HCT116 (cell line): ENCODE measurements at regions not wholly inside any gene's neighbourhood (a gene's known extent, or its start where the extent isn't known, plus 50 kb on each side); places are given as distances from the start of the nearest gene placed in this dataset.

ENCODE experiments used
- ATAC-seq: fragments of 200-7000 bp; cut with Tn5 transposase; 2 replicates; pipeline ENCODE4 v1.9.1; 2020; ENCODE audit warnings: mild to moderate bottlenecking, moderate library complexity
- BruUV-seq: library from RNA; stranded (reverse); fragments of 400-500 nt; replicated peaks from 2 replicates; lab custom pipeline; 2021; lab: Mats Ljungman, UMichigan
- CTCF ChIA-PET: fragments of 300-600 bp; sonication (Branson Sonifier 250); formaldehyde crosslinking; loops from one replicate; lab custom pipeline; 2021; ENCODE audit warnings: antibody characterized with exemption; lab: Charles Lee
- POLR2A ChIA-PET: fragments of 300-600, 350-600 bp; sonication (Branson Sonifier 250); formaldehyde crosslinking; loops from one replicate; lab custom pipeline; 2021; ENCODE audit warnings: antibody characterized with exemption; lab: Charles Lee
- RAD21 ChIA-PET, 2 experiments: fragments of 300-600 bp; sonication (Branson Sonifier 250); formaldehyde crosslinking; loops; one replicate each; lab custom pipeline; 2023; ENCODE audit warnings: low total read pairs in 2 of 2; ENCODE audit not compliant: uncharacterized antibody in 2 of 2, unreplicated experiment in 2 of 2, low non-redundant PET in 1 of 2; lab: Charles Lee
- DNase-seq: peaks from one replicate; pipeline ENCODE4 v3.0.0-alpha.2; 2010; ENCODE audit warnings: low read depth, low spot score
- H2AFZ ChIP-seq: fragments of 200-600 bp; shearing (Covaris generic), sonication (generic); 2 replicates; pipeline ENCODE4 v1.6.1; 2017; ENCODE audit warnings: low read depth, mixed run types, mixed read lengths, antibody characterized with exemption, low read length; ENCODE audit not compliant: poor library complexity, severe bottlenecking
- H3K27ac ChIP-seq: 2 replicates; pipeline ENCODE4 v1.5.1; 2012; ENCODE audit warnings: low read depth, low read length
- H3K27me3 ChIP-seq: fragments of 200-600 bp; sonication (generic); 2 replicates; pipeline ENCODE4 v1.6.1; 2016; ENCODE audit warnings: mixed run types, low read length, mixed read lengths; ENCODE audit not compliant: insufficient read depth
- H3K36me3 ChIP-seq, 2 experiments: fragments of 200-500 bp in 1 of 2; fragments of 200-600 bp in 1 of 2; sonication (Bioruptor generic) in 1 of 2; sonication (generic) in 1 of 2; 2 replicates each; pipeline versions ENCODE4 v1.5.1 to v1.6.1; 2014 to 2016; ENCODE audit warnings: low read length in 2 of 2, inconsistent platforms in 1 of 2, mixed read lengths in 1 of 2, mixed run types in 1 of 2; ENCODE audit not compliant: insufficient read depth in 2 of 2, control insufficient read depth in 1 of 2
- H3K4me1 ChIP-seq, 2 experiments: fragments of 200-600 bp in 1 of 2; sonication (generic) in 1 of 2; 2 replicates each; pipeline versions ENCODE4 v1.5.1 to v1.6.1; 2012 to 2017; ENCODE audit warnings: low read length in 2 of 2, inconsistent platforms in 1 of 2, mild to moderate bottlenecking in 1 of 2, mixed read lengths in 1 of 2, mixed run types in 1 of 2, moderate library complexity in 1 of 2; ENCODE audit not compliant: insufficient read depth in 2 of 2, control insufficient read depth in 1 of 2
- H3K4me2 ChIP-seq: fragments of 200-600 bp; sonication (generic); 2 replicates; pipeline ENCODE4 v1.6.1; 2017; ENCODE audit warnings: mixed run types, low read length, mixed read lengths
- H3K4me3 ChIP-seq, 2 experiments: fragments of 200-600 bp in 1 of 2; sonication (generic) in 1 of 2; replicated peaks in 1 of 2; 2 replicates each; pipeline ENCODE4 v1.5.1; 2011 to 2016; ENCODE audit warnings: low read length in 2 of 2, control low read depth in 1 of 2, low read depth in 1 of 2, mild to moderate bottlenecking in 1 of 2, mixed read lengths in 1 of 2, mixed run types in 1 of 2
- H3K79me2 ChIP-seq: fragments of 200-600 bp; sonication (generic); 2 replicates; pipeline ENCODE4 v1.6.1; 2017; ENCODE audit warnings: mild to moderate bottlenecking, mixed run types, low read length, moderate library complexity, mixed read lengths; ENCODE audit not compliant: insufficient read depth
- H3K9ac ChIP-seq: fragments of 200-600 bp; sonication (generic); 2 replicates; pipeline ENCODE4 v1.6.1; 2016; ENCODE audit warnings: low read length, mixed read lengths
- H3K9me2 ChIP-seq: fragments of 200-600 bp; sonication (generic), shearing (Covaris generic); 2 replicates; pipeline ENCODE4 v1.6.1; 2017; ENCODE audit warnings: mixed run types, mild to moderate bottlenecking, moderate library complexity; ENCODE audit not compliant: insufficient read depth
- H3K9me3 ChIP-seq, 2 experiments: fragments of 200-500 bp in 1 of 2; fragments of 200-600 bp in 1 of 2; sonication (Bioruptor generic) in 1 of 2; sonication (generic) in 1 of 2; 2 replicates each; pipeline ENCODE4 v1.6.1; 2014 to 2017; ENCODE audit warnings: low read length in 2 of 2, mixed read lengths in 2 of 2, inconsistent platforms in 1 of 2, low read depth in 1 of 2, mild to moderate bottlenecking in 1 of 2, mixed run types in 1 of 2, moderate library complexity in 1 of 2; ENCODE audit not compliant: control insufficient read depth in 1 of 2, insufficient read depth in 1 of 2
- H4K20me1 ChIP-seq: fragments of 200-600 bp; sonication (generic), shearing (Covaris generic); 2 replicates; pipeline ENCODE4 v1.6.1; 2017; ENCODE audit warnings: mixed run types, mild to moderate bottlenecking, moderate library complexity; ENCODE audit not compliant: insufficient read depth
- CEBPB ChIP-seq: IDR thresholded peaks from 2 replicates; pipeline ENCODE4 v1.6.1; 2012; ENCODE audit warnings: low read depth
- CTCF ChIP-seq, 3 experiments: fragments of 200-600 bp in 1 of 3; sonication (generic) in 1 of 3; IDR thresholded peaks in 2 of 3; conservative IDR thresholded peaks in 1 of 3; 2 replicates each; pipeline ENCODE4 v1.5.1; 2012 to 2017; ENCODE audit warnings: low read depth in 2 of 3, low read length in 2 of 3, antibody characterized with exemption in 1 of 3, borderline replicate concordance in 1 of 3, control low read depth in 1 of 3, mild to moderate bottlenecking in 1 of 3, mixed read lengths in 1 of 3, mixed run types in 1 of 3, moderate library complexity in 1 of 3; ENCODE audit not compliant: insufficient read depth in 1 of 3
- EGR1 ChIP-seq: IDR thresholded peaks from 2 replicates; pipeline ENCODE4 v1.6.1; 2012; ENCODE audit warnings: low read depth
- FOSL1 ChIP-seq: IDR thresholded peaks from 2 replicates; pipeline ENCODE4 v1.6.1; 2012; ENCODE audit warnings: low read depth
- JUND ChIP-seq: IDR thresholded peaks from 2 replicates; pipeline ENCODE4 v1.6.1; 2012
- POLR2A ChIP-seq: IDR thresholded peaks from 2 replicates; pipeline ENCODE4 v1.7.0; 2011; ENCODE audit warnings: borderline replicate concordance; ENCODE audit not compliant: insufficient read depth, insufficient read length; ENCODE audit errors: extremely low read depth
- POLR2AphosphoS5 ChIP-seq: IDR thresholded peaks from 2 replicates; pipeline ENCODE4 v1.6.1; 2011; ENCODE audit warnings: mild to moderate bottlenecking, low read depth, low read length, moderate library complexity
- SRF ChIP-seq: IDR thresholded peaks from 2 replicates; pipeline ENCODE4 v1.6.1; 2012; ENCODE audit warnings: low read depth
- YY1 ChIP-seq: IDR thresholded peaks from 2 replicates; pipeline ENCODE4 v1.6.1; 2011; ENCODE audit warnings: low read length, low read depth, moderate library complexity, mild to moderate bottlenecking; ENCODE audit not compliant: insufficient replicate concordance; ENCODE audit errors: extremely low read depth
- ZBTB33 ChIP-seq: IDR thresholded peaks from 2 replicates; pipeline ENCODE4 v1.6.1; 2011; ENCODE audit warnings: mild to moderate bottlenecking, low read length, moderate library complexity; ENCODE audit not compliant: insufficient replicate concordance; ENCODE audit errors: extremely low read depth
- ZFX ChIP-seq: fragments of 450-650 bp; IDR thresholded peaks from 2 replicates; pipeline ENCODE4 v1.6.1; 2017
- intact Hi-C: fragments of 100-400 bp; cut with micrococcal nuclease; formaldehyde crosslinking; loops from 2 replicates; pipeline ENCODE4 v1.10.0; 2022

- ATAC-seq, result no peak
- DNase-seq, result no peak
- H2AFZ ChIP-seq, result no peak overlapping the region
- no peak overlapping the region for H3K4me2 ChIP-seq
- H3K9me2 ChIP-seq, result no peaks in the 10 kb centered on the region
- no peak for TF ChIP-seq POLR2A
- no peak for TF ChIP-seq CEBPB
- TF ChIP-seq JUND, result no peak
- no peak for TF ChIP-seq EGR1
- no peak for TF ChIP-seq ZFX
- no peak for TF ChIP-seq ZBTB33
- TF ChIP-seq YY1, result no peak
- TF ChIP-seq CTCF (IDR thresholded peaks at IDR 0.05 in 2 of 3, conservative IDR thresholded peaks at IDR 0.05 in 1 of 3; ENCODE audit: borderline replicate concordance in 1 of 3, insufficient read depth in 1 of 3, low read depth in 2 of 3, low read length in 2 of 3), result no peak
- no peak for TF ChIP-seq SRF
- TF ChIP-seq FOSL1, result no peak
- TF ChIP-seq POLR2AphosphoS5, result no peak
- no peak overlapping the region for H3K27ac ChIP-seq
- no peaks in the 10 kb centered on the region for H3K9me3 ChIP-seq
- RAD21 ChIA-PET, result no interaction called here
- POLR2A ChIA-PET, result no interaction called here
- intact Hi-C loops, result no loop called here
- no peaks in the 10 kb centered on the region for H3K79me2 ChIP-seq
- no peaks in the 10 kb centered on the region for H4K20me1 ChIP-seq
- CTCF ChIA-PET, result no interaction called here
- BruUV-seq, result no TSS peak
- H3K9ac ChIP-seq, result no peak overlapping the region
- H3K4me1 ChIP-seq, result no peaks in the 10 kb centered on the region
- H3K36me3 ChIP-seq, result no peaks in the 10 kb centered on the region
- H3K27me3 ChIP-seq, result peaks cover 3% of the 10 kb centered on the region; the same call in 1 of the 2 replicates
- H3K4me3 ChIP-seq, result no peak overlapping the region
Observed at GRCh38 chr2:16135913-16136310, 195.6 kb downstream of the MYCN start.
